Activated T-cell treated with anti-CD3 and anti-CD28 coated beads, Interleukin-2, amount 50 U/mL, for 24 hours (primary cell): ENCODE measurements at regions not wholly inside any gene's neighbourhood (a gene's known extent, or its start where the extent isn't known, plus 50 kb on each side); places are given as distances from the start of the nearest gene placed in this dataset.

Experiments
- DNase-seq: peaks from one replicate; pipeline ENCODE4 v3.0.0-alpha.2; 2020
- H3K27ac Mint-ChIP-seq: 2 replicates; pipeline ENCODE4 v1.8.0; 2020; ENCODE audit warnings: mild to moderate bottlenecking, mixed read lengths
- H3K27me3 Mint-ChIP-seq: 2 replicates; pipeline ENCODE4 v1.8.0; 2020; ENCODE audit warnings: mixed read lengths
- H3K36me3 Mint-ChIP-seq: 2 replicates; pipeline ENCODE4 v1.8.0; 2020; ENCODE audit warnings: low read depth, mixed read lengths
- H3K4me1 Mint-ChIP-seq: 2 replicates; pipeline ENCODE4 v1.8.0; 2020; ENCODE audit warnings: low read depth, mixed read lengths
- H3K4me3 Mint-ChIP-seq: 2 replicates; pipeline ENCODE4 v1.8.0; 2020; ENCODE audit warnings: mild to moderate bottlenecking, moderate library complexity, mixed read lengths
- H3K9me3 Mint-ChIP-seq: 2 replicates; pipeline ENCODE4 v1.8.0; 2020; ENCODE audit warnings: mixed read lengths

- Mint-ChIP-seq H3K27ac (no peak overlapping the region), H3K27me3 (no peaks in the 10 kb centered on the region), H3K4me3 (no peak overlapping the region), H3K4me1 (no peaks in the 10 kb centered on the region), H3K9me3 (peaks cover 29% of the 10 kb centered on the region), H3K36me3 (no peaks in the 10 kb centered on the region)
- DNase-seq: no peak
Measured at GRCh38 chr7:68438016-68438415, 1160.3 kb upstream of the AUTS2 start.

DNA sequence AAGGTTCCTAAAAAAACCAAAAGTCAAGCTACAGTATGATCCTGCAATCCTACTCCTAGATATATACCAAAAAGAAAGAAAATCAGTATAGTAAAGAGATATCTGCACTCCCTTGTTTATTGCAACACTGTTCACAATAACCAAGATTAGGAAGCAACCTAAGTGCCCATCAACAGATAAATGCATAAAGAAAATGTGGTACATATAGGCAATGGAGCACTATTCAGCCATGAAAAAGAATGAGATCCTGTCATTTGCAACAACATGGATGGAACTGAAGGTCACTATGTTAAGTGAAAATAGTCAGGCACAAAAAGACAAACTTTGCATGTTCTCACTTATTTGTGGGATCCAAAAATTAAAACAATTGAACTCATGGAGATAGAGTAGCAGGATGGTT is 1159.5 kb upstream of the AUTS2 start:
- H3K9me3 Mint-ChIP-seq: peaks cover 31% of the 10 kb centered on the region
- H3K27me3 Mint-ChIP-seq: no peaks in the 10 kb centered on the region
- no peak overlapping the region for H3K27ac Mint-ChIP-seq
- no peaks in the 10 kb centered on the region for H3K4me1 Mint-ChIP-seq
- no peak for DNase-seq
- no peaks in the 10 kb centered on the region for H3K36me3 Mint-ChIP-seq
- no peak overlapping the region for H3K4me3 Mint-ChIP-seq

- Mint-ChIP-seq H3K36me3 (no peaks in the 10 kb centered on the region), H3K4me3 (no peak overlapping the region), H3K27ac (no peak overlapping the region), H3K9me3 (peaks cover 33% of the 10 kb centered on the region), H3K27me3 (no peaks in the 10 kb centered on the region), H3K4me1 (no peaks in the 10 kb centered on the region)
- DNase-seq: no peak
Measured at GRCh38 chr7:68439897-68440296, 1158.4 kb upstream of the AUTS2 start.

DNA sequence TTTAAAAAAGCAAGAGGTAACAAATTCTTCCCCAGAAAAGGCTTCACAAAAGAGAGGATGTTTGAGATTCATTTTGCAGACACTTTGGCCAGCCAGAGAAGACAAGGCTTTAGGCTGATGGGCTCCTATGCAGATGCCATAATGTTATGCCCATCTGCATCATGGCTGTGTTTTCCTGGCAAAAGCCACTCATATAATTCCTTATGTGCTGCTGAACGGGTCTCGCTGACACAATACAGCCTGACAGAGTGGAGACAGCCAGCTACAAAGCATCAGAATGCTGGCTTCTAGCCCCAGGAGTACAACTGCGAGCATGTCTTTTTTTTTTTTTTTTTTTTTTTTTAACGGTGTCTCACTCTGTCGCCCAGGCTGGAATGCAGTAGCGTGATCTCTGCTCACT is 1157.4 kb upstream of the AUTS2 start:
- Mint-ChIP-seq H3K4me3 (no peak overlapping the region), H3K4me1 (no peaks in the 10 kb centered on the region), H3K36me3 (no peaks in the 10 kb centered on the region), H3K27me3 (no peaks in the 10 kb centered on the region), H3K9me3 (peaks cover 35% of the 10 kb centered on the region), H3K27ac (no peak overlapping the region)
- no peak for DNase-seq

DNA sequence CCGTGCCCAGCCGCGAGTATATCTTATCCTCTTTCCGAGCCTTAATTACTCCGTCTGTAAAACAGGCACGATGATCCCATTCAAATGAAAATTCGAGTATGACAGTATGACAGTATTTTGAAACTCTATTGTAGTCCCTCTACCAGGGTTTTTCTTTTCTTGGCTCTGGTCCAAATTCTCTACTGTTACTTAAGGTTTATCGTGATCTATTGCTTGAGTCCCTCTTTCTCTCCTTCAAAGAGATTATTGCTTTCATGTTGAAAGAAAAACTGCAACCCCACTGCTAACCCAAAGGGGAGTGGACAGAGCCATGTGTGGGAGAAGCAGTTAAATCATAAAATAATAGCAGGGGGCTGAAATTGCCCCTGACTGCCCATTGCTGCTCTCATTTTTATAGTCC is 1156.6 kb upstream of the AUTS2 start:
- no peaks in the 10 kb centered on the region for H3K4me1 Mint-ChIP-seq
- H3K9me3 Mint-ChIP-seq: peaks cover 34% of the 10 kb centered on the region
- DNase-seq: no peak
- no peak overlapping the region for H3K27ac Mint-ChIP-seq
- no peaks in the 10 kb centered on the region for H3K36me3 Mint-ChIP-seq
- H3K27me3 Mint-ChIP-seq: no peaks in the 10 kb centered on the region
- no peak overlapping the region for H3K4me3 Mint-ChIP-seq

DNA sequence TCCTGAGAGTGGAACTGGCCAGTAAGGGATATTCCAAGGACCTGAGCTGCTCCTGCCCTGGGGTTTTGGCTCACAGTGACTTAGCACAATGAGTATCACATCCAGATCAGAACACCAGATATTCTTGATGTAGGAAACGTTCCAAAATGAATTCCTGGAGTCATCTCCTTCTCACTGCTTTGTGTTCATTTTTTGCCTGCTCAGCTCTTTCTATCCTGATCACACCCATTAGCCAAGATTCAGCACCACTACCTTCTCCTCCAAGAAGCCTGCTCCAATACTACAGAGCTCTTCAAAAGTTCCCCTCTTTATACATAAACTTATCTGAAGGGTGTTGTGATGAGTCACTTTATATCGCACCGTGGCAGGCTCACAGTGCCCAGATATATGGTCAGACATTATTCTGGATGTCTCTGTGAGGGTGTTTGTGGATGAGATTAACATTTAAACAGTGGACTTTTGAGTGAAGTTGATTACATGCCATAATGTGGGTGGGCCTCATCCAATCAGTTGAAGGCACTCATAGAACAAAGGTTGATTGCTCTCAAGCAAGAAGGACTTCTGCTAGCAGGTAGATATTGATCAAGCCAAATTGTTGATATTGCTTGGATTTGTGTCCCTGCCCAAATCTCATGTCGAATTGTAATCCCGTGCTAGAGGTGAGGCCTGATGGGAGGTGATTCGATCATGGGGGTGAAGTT is 1155.2 kb upstream of the AUTS2 start:
- no peak for DNase-seq
- Mint-ChIP-seq H3K36me3 (no peaks in the 10 kb centered on the region), H3K27ac (no peak overlapping the region), H3K4me3 (no peak overlapping the region), H3K9me3 (peaks cover 24% of the 10 kb centered on the region), H3K4me1 (no peaks in the 10 kb centered on the region), H3K27me3 (no peaks in the 10 kb centered on the region)

GRCh38 chr7:68444042-68444441 is 1154.2 kb upstream of the AUTS2 start:
- Mint-ChIP-seq H3K36me3 (no peaks in the 10 kb centered on the region), H3K4me3 (no peak overlapping the region), H3K27ac (no peak overlapping the region), H3K4me1 (no peaks in the 10 kb centered on the region), H3K27me3 (no peaks in the 10 kb centered on the region), H3K9me3 (peaks cover 19% of the 10 kb centered on the region)
- no peak for DNase-seq

DNA sequence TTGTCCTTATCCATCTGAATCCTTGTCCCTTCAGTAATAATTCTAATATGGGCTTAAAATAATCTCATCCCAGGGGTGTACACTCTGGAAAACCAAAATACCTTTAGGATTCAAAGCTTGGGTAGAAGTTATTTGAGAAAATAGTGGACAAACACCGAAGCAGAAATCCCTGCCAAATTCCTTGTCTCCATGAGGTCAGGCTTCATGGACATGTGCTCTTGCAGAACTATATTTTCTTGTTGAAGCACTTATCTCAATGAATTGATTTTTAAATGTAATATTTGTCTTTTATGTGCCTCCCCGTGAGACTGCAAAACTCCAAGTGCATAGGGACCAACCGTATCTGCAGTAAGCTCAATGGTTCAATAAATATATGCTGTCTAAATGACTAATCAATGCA is 1153.3 kb upstream of the AUTS2 start:
- no peaks in the 10 kb centered on the region for H3K27me3 Mint-ChIP-seq
- H3K36me3 Mint-ChIP-seq: no peaks in the 10 kb centered on the region
- no peak overlapping the region for H3K27ac Mint-ChIP-seq
- no peak for DNase-seq
- H3K4me1 Mint-ChIP-seq: no peaks in the 10 kb centered on the region
- no peak overlapping the region for H3K4me3 Mint-ChIP-seq
- peaks cover 18% of the 10 kb centered on the region for H3K9me3 Mint-ChIP-seq

- no peak overlapping the region for H3K27ac Mint-ChIP-seq
- DNase-seq: no peak
- H3K4me3 Mint-ChIP-seq: no peak overlapping the region
- H3K36me3 Mint-ChIP-seq: no peaks in the 10 kb centered on the region
- H3K4me1 Mint-ChIP-seq: no peaks in the 10 kb centered on the region
- H3K27me3 Mint-ChIP-seq: no peaks in the 10 kb centered on the region
- peaks cover 16% of the 10 kb centered on the region for H3K9me3 Mint-ChIP-seq
Measured at GRCh38 chr7:68446183-68446582, 1152.1 kb upstream of the AUTS2 start.

- Mint-ChIP-seq H3K9me3 (peaks cover 17% of the 10 kb centered on the region), H3K27me3 (no peaks in the 10 kb centered on the region), H3K27ac (no peak overlapping the region), H3K4me1 (no peaks in the 10 kb centered on the region), H3K36me3 (no peaks in the 10 kb centered on the region), H3K4me3 (no peak overlapping the region)
- no peak for DNase-seq
Measured at GRCh38 chr7:68449099-68449498, 1149.2 kb upstream of the AUTS2 start.

GRCh38 chr7:68449816-68450215 is 1148.5 kb upstream of the AUTS2 start:
- no peaks in the 10 kb centered on the region for H3K27me3 Mint-ChIP-seq
- H3K4me3 Mint-ChIP-seq: no peak overlapping the region
- H3K9me3 Mint-ChIP-seq: peaks cover 17% of the 10 kb centered on the region
- no peaks in the 10 kb centered on the region for H3K4me1 Mint-ChIP-seq
- DNase-seq: no peak
- no peaks in the 10 kb centered on the region for H3K36me3 Mint-ChIP-seq
- H3K27ac Mint-ChIP-seq: no peak overlapping the region

DNA sequence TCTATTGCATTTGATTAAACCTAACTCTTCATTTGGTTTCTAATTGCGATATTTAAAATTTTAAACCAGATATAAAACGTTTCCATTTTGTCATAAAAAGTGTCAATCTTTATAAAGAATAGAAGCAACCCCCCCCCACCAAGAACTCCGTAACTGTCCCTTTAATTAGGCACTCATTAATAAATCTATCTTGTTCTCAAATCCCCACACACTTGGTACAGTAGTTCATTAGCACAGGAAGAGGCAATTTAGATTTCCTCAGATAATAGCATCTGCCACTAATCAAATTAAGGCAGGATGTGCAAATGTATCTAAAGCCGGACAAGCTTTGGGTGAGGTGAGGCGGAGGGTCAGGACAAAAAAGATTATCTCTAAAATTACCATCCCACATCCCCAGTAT is 1143.3 kb upstream of the AUTS2 start:
- H3K4me1 Mint-ChIP-seq: no peaks in the 10 kb centered on the region
- no peak for DNase-seq
- H3K9me3 Mint-ChIP-seq: peaks cover 35% of the 10 kb centered on the region
- H3K36me3 Mint-ChIP-seq: no peaks in the 10 kb centered on the region
- H3K27ac Mint-ChIP-seq: no peak overlapping the region
- no peaks in the 10 kb centered on the region for H3K27me3 Mint-ChIP-seq
- no peak overlapping the region for H3K4me3 Mint-ChIP-seq

DNA sequence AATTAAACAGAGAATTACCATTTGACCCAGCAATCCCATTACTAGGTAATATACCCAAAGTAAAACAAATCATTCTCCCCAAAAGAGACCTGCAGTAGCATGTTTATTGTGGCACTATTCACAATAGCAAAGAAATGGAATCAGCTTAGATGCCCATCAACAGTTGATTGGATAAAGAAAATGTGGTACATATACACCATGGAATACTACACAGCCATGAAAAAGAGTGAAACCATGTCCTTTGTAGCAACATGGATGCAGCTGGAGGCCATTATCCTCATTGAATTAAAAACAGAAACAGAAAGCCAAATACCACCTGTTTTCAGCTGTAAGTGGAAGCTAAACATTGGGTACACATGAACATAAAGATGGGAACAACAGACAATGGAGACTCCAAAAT is 1141.8 kb upstream of the AUTS2 start:
- no peaks in the 10 kb centered on the region for H3K4me1 Mint-ChIP-seq
- no peak for DNase-seq
- H3K27me3 Mint-ChIP-seq: no peaks in the 10 kb centered on the region
- H3K36me3 Mint-ChIP-seq: no peaks in the 10 kb centered on the region
- no peak overlapping the region for H3K27ac Mint-ChIP-seq
- H3K9me3 Mint-ChIP-seq: peaks cover 38% of the 10 kb centered on the region
- H3K4me3 Mint-ChIP-seq: no peak overlapping the region

GRCh38 chr7:68457481-68457880 is 1140.8 kb upstream of the AUTS2 start:
- no peak overlapping the region for H3K27ac Mint-ChIP-seq
- no peaks in the 10 kb centered on the region for H3K27me3 Mint-ChIP-seq
- no peak for DNase-seq
- no peaks in the 10 kb centered on the region for H3K4me1 Mint-ChIP-seq
- H3K9me3 Mint-ChIP-seq: peaks cover 40% of the 10 kb centered on the region
- no peak overlapping the region for H3K4me3 Mint-ChIP-seq
- H3K36me3 Mint-ChIP-seq: no peaks in the 10 kb centered on the region

- no peak for DNase-seq
- Mint-ChIP-seq H3K27ac (no peak overlapping the region), H3K27me3 (no peaks in the 10 kb centered on the region), H3K4me3 (no peak overlapping the region), H3K9me3 (peaks cover 37% of the 10 kb centered on the region), H3K36me3 (no peaks in the 10 kb centered on the region), H3K4me1 (no peaks in the 10 kb centered on the region)
Measured at GRCh38 chr7:68458010-68458908, 1140.0 kb upstream of the AUTS2 start.
